Fibroblast of skin of abdomen (primary cell): ENCODE measurements at regions not wholly inside any gene's neighbourhood (a gene's known extent, or its start where the extent isn't known, plus 50 kb on each side); places are given as distances from the start of the nearest gene placed in this dataset.

Experiments
- DNase-seq: peaks from one replicate; pipeline ENCODE4 v3.0.0-alpha.2; 2013

DNA sequence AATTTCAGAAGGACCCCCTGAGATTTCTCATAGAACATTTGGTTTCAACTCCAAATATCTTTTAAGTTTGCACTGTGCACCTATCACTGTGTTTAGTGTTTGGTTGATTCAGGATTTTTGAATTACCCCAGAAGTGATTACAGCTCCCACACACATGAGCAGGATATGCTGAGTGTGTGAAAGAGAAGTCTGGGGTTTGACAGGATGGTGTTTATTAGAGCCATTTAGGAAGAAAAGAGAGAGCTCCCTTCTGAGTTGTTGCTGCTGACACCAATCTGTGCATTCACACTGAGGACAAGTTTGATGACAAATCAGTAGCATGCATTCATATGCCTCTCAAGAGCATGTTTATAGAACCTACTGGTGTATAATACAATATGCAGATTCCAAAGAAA is 118.1 kb downstream of the RPL22L1 start:
- no peak for DNase-seq

DNA sequence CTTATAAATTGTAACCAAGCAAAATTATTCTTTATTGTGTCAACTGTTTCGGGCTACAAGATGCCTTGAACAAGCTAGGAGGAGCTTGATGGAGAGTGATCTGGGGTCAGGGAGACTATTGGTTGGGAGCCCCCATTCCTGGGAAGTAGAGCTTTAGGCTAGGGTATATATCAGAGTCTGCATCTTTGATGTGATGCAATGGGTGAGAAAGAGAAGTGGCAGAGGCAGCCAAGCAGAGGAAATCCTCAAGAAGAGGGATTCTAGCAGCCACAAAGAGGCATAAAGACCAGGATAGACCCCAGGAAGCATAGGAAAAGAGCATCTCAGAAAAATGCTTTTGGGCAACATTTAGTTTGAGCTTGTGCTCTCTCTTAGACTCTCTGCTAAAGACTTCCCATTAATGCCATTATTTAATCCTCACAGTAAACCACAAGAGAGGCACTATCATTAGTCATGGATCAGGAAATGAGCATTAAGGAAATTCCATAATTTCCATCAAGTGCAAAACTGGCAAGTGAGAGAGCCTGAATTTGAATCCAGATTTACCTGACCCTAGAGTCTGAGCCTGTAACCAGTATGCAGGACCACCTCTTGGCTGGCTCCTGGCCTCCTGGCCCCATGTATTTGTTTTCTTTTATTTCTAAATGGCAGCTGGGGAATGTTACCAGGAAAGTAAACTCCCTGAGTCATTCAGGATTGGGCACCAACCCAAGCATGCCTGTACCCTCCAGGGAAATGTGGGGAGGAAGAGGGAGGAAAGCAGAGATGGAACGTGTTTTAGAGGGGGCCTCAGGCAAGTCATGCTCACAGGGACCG is 118.7 kb downstream of the RPL22L1 start:
- peak; percentile 97 for DNase-seq

DNA sequence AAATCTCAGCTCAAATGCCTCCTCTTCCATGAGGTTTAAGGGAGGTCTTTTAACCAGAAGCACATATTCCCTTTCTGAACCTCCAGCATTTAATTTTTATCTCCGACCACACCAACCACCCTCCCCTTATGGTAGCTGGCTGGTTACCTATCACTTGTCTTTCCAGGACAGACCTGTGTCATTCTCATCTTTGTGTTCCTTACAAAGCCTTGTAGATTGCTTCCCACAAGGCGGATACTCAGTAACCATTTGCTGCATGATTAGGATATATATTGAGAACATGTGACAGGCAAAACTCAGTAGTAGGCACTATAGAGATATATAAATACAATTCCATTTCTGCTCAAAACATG is 119.5 kb downstream of the RPL22L1 start:
- no peak for DNase-seq

DNA sequence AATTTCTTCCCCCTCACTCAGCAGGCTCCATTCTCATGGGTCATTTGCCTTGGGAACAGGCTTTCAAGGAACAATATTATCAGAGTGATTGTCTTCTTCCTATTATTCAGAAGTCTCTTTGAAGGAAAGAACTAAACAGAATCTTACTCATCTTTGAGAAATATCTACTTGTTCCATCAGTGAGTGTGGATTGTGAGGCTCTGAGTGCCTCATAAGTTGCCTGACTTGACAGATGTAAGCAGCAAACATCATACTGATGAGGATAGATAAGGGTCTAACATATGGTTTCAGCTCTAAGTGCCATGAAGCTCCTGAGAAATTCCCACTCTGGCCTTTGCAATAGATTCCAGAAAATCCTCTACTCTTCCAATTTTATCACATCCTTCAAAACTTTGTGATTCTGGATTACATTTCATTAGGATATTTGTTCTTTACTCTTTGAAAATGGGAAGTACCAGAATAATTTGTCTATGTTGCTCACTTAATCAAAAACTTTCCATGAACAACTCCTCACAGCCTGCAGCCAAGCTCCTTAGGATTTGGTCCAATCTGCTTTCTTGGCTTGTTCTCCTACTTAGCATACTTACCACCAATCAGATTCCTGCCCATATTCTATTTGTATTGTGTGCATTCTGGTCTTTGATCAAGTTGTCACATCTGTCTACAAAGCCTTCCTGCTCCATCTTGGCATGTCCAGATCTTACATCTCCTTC is 120.1 kb downstream of the RPL22L1 start:
- DNase-seq, result no peak

DNA sequence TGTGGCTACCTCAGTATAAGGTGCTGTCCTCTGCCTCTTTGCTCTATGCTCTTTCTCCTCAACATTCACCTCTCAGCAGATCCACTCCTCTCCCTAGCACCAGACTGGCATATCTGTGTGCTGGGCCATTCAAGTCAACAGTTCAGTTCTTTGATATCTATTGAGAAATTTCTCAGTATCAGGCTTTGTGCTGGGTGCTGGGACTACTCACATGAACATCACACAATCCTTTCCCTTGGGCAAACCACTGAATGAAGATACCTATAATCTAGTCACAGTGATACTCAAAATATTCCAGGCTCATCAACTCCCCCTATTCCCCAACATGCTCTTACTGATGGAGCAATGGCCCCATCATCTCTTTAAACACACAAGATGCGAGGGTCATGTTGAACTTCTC is 120.8 kb downstream of the RPL22L1 start:
- DNase-seq, result no peak

DNA sequence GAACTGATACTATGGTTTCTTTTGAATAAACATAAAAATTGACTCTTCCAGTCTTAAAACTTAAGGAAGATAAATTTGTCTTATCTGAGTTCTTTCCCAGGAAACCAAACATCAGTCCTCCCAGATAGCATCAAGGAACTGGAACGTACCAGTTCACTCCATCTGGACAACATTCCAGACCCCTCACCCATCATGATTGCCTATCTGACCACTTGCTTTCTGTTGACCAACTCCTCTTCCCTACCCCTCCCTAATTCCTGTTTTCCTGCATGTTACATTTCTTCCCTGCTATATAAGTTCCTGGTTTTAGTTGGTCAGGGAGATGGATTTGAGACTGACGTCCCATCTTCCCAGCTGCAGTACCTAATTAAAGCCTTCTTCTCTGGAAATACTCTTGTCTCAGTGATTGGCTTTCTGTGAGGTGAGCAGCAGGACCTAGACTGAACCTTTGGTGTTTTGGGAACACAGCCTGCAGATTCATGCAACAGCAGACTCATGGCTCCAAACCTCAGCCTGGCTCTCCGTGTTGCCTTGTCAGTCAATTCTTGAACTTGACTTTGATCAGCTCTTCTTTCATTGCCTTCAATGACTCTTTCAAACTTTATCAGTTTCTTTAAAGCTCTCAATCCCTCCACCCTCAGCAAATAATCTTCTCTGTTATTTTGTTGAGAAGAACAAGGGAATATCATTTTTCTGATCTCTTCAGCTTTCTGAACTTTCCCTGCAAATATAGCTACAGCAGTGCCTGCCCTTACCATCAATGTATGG is 123.6 kb downstream of the RPL22L1 start:
- no peak for DNase-seq

DNA sequence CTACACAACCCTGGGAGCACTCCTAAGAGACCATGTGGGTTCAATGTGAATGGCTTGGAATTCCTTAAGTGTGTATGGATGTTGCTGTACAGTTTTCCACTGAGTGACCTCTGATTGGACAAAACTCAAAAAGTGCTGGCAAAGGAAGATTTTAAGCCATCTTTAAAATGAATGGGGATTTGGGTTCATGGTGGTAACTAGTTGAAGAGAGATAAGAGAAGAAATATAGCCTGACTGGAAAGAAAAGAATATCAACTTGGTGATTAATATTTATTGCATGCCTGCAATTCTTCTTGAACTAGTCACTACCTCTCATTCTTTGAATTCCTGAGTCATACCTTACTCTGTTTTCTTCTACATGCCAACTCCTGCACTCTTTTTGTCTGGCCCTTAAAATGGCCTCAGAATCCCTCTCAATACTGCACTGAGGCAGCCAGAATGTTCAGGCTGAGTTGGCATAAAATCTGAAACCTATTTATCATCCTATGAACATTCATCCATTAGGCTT is 124.7 kb downstream of the RPL22L1 start:
- DNase-seq, result peak; percentile 87

DNA sequence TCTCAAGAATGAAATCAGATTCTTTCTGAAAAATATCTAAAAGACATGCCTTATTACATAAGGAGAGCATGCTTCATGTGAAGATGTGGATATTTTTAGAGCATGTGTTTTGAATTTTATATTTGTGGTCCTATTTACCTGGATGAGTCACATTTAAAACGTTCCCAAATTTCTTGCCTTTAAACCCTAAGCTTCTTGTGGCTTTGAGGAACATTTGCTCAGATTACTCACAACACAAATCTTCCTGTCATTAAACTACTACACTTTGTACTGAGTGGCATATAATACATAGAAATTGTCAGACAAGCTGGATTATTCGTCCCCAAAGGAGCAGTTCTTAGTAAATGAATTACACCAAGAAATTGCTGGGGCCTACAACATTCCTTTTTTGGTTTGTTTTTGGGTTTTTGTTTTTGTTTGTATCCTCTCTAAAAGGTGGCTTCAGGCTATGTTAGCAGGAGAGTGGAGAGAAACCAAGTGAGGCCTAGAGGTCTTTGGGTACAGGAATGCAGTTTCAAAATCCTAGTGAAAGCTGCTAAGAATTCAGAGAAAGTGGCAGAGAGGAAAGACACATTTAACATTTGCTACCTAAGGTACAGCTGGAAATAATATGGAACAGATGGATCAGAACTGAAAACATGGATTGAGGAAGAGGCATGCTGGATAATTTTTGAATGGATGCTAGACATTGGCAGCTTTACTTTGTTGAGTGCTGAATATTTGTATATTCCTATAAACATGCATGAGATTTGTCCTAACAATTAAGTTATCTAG is 128.1 kb downstream of the RPL22L1 start:
- peak; percentile 87 for DNase-seq

DNA sequence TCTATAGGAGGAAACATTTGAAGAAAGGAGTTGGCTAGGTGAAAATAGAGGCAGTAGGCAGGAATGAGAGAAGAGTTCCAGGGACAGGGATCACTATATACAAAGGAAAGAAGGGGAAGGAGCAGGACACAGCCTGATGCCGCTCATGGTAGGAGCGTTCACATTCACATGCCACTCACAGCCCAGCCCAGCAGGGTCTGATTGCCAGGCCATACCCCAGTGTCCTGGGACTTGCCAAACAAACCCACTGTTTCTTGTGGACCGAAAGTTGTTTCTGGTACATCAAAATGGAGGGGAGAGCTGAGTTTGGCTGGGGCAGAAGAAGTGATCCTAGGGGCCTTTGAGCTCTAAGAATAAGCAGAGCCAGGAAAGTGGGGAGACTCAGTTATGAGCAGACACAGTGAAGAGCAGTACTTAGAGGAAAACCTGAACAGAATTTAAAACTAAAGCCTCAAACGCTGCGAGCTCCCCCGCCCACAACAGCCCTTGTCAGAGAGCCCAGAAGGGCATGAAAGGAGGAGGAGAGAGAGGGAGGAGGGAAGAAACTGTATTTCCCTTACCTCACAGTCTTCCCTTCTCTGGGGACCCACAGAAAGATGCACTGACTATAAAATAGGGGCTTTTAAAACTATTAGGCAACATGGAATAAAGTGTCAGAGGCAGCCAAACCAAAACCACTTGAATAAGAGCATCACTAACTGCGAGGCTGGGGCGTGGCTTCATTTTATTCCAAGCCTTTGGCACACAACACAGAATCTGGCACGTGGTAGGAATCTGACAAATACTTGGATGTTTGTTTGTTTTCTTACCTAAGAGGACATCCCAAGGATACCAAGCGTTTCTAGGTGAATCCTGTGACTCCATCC is 129.0 kb downstream of the RPL22L1 start:
- peak; percentile 88 for DNase-seq

DNA sequence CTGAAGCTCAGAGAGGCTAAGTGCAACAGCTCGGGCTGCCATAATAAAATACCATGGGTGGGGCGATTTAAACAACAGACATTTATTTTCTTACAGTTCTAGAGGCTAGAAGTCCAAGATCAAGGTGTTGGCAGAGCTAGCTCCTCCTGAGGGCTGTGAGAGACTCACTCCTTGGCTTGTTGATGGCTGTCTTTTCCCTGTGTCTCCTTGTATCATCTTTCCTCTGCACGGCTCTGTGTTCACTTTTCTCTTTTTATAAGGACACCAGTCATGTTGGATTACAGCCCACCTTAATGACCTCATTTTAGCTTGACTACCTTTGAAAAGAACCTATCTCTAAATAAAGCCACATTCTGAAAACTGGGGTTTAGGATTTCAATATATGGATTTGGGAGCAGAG is 129.7 kb downstream of the RPL22L1 start:
- no peak for DNase-seq

DNA sequence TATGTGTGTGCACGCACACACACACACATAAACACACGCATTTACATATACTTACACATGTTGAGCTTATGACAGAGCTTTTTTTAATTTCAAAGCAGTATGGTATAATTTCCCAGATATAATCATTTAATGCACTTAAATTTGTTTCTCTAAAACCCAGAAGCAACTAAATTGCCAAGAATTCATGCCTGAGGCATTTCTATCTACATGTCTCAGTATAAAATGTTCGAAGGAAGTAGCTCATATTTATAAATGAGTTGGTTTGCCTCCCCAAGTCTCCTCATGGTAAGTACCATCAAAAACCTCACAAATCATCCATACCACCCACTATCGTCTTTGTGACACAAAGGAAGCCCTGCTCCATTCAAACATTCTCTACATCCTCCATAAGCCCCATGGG is 130.6 kb downstream of the RPL22L1 start:
- no peak for DNase-seq

DNA sequence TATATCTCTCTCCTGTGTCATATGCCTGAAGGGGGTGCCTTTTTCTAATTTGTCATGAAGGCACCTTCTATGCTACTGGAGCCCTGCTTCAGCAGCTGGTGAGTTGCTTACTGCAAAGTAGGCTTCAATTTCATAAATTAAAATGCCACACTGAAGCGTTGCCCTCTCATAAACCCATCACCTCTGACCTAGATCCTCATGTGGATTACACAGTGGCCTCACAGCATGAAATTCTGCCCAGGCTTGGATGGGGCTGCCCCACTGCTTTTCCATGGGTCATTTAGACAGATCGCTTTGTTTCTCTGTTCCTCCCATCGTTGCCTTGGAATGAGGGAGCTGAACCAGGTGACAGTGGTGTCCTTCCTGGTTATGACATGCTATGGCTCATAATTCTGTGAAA is 131.2 kb downstream of the RPL22L1 start:
- no peak for DNase-seq

DNA sequence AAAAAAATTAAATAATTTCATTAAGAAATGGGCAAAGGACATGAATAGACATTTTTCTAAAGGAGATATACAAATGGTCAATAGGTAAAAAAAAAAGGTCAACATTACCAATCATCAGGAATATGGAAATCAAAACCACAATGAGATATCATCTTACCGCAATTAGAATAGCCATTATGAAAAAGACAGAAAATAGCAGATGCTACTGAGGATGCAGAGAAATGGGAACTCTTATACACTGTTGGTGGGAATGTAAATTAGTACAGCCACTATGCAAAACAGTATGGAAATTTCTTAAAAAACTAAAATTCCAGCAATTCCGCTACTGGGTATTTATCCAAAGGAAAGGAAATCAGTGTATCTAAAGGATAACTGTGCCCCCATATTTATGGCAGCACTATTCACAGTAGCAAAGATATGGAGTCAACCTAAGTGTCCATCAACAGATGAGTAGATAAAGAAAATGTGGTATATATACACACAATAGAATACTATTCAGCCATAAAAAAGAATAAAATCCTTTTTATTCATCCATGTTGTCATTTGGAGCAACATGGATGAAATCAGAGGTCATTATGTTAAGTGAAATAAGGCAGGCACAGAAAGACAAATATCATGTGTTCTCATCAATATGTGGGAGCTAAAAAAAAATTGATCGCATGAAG is 132.4 kb downstream of the RPL22L1 start:
- DNase-seq, result no peak

DNA sequence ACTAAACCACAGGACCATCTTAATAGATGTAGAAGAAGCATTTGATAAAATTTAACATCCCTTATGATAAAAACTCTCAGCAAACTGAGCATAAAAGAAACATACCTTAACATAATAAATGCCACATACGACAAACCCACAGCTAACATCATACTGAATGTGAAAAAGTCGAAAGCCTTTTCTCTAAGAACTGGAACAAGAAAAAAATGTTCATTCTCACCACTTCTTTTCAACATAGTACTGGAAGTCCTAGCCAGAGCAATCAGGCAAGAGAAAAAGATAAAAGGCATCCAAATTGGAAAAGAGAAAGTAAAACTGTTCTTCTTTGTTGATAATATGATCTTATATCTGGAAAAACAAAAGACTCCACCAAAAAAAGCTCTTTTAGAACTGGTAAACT is 134.2 kb downstream of the RPL22L1 start:
- no peak for DNase-seq

DNA sequence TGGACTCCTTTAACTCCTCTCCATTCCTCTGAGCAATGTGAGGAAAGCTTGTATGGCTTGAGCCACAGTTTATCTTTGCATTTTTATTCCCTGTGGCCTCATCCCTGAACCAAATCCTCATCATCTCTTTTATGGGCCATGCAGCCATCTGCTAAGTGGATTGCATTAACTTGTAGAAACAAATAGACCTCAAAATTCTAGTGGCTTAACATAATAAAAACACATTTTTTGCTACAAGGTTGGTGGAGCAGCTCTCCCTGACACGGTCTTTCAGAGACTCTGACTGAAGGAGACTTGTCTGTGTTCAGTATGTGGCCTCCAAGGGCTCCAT is 135.3 kb downstream of the RPL22L1 start:
- DNase-seq, result no peak

DNA sequence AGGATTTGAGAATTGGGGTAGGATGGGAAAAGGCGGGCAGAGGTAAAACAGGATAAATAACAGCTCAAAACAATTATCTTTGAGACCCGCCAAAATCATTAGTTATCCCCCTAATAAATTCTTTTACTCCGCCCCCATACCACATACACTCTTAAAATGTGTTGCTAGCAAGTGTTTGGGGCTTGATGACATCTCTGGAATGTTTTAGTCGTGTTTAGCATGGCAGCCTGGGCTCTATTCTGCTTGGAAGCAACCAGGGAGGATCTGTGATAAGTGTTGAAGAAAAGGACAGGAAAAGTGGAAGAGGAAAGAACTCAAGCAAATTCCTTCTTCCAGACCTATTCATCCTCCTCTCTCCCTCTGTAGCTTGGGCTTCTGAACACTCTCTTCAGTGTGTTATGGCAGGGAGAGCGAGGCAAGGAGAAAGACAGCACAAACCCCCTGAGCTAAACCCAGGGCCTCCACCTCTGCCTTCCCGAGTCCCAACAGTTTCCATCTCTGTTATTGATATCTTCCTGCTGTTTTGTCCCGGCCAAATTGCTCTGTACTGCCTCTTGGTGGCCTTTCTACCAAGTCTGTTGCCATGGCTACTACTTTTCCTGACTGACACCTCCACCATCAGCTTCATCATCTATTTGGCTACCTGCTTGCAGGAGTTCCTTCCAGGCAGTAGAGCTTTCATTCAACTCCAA is 135.8 kb downstream of the RPL22L1 start:
- peak; percentile 38 for DNase-seq

DNA sequence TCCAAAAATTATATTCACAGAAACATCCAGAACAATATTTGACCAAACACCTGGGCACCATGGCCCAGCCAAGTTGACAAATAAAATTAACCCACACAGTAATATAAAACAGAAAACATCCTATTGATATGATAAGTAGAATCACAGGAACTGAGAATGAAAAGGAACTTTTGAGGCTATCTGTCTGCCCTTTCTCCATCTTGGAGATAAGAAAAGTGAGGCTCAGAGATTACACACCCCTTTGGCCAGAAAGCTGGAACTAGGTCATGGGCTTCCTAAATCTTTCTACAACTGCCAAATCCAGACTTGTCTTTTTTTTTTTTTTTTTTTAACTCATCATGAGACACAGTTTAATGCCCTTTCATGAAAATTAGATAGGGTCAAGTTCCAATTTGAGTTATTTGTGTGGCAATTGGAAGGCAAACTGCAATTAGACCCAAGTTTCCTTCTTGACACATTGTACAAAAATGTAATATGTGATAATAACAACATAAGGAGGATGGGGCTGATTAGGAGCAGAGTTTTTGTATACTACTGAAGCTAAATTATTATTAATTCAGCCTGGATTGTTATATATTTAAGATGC is 137.2 kb downstream of the RPL22L1 start:
- DNase-seq, result peak; percentile 53

DNA sequence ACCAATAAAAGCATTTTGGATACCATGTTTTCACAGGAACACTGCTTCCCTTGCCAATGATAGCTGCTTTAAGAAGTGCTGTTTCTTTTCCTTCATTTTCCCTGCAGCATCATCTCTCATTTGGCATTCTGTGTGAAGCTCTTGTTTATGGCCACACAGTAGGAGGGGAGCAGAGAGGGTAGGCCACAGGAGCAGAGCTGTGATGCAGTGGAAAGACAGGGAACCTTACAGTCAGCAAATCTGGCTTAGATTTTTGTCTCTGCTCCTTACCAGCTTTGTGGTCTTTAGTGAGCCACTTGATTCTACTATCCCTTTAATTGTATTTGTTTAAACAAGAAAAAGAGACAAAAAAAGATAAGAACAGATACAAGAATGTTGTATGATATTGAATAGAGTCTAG is 138.7 kb downstream of the RPL22L1 start:
- no peak for DNase-seq

DNA sequence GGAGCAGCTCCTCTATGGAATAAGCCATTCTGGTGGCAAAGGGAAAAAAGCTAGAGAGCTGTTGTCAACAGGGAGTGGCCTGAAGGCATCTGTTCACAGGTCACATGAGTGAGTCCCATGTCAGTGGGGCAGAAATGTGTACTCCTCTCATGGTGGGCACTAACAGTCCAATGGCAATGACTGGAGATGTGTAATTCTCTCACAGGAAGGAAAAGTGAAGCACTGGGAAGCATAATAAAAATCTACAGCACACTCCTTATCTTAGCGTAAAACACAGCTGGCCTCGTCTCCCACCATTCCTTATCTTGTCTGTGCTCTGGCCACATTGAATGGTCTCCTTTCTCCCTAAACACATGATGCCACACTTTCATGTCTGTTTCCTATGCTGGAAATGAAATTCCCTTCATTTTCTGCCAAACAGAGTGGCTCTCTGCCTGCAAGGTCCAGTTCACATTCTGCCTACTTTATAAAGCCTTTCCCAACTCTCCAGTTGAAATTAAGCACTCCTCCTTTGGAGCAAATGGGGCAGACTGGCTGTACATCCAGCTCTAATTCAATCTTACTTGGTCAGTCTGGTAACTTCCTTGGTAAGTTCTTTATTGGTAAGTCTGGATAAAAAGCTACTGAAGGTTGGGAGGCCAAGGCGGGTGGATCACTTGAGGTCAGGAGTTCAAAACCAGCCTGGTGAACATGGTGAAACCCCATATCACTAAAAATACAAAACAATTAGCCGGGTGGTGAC is 139.8 kb downstream of the RPL22L1 start:
- DNase-seq, result no peak
